ENCODE measurements at regions not wholly inside any gene's neighbourhood (a gene's known extent, or its start where the extent isn't known, plus 50 kb on each side); places are given as distances from the start of the nearest gene placed in this dataset.
"Not testable (repeated sequence)": the region's sequence is repeated elsewhere in the genome, so short reads cannot be mapped to it uniquely, and the experiment has no call there.

DNA sequence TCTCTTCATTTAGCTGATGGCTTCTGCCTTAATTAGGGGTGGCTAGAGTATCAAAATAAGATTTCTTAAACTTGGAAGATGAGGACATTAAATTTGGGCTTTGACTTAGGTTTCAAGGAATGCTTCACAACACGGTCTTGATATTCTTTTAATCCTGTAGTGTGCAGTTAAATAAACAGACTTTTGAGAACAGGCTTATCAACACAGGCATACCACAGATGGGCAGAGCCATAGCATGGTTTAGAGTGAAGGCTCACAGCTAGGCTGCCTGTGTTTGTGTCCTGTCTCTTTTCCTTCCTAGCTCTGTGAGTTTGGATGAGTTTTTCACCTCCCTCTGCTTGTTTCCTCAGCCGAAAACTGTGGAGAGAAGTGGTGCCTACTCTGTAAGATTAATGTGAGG, 102.3 kb upstream of the IPO9 start:
- TF ChIP-seq, protein P1, sequence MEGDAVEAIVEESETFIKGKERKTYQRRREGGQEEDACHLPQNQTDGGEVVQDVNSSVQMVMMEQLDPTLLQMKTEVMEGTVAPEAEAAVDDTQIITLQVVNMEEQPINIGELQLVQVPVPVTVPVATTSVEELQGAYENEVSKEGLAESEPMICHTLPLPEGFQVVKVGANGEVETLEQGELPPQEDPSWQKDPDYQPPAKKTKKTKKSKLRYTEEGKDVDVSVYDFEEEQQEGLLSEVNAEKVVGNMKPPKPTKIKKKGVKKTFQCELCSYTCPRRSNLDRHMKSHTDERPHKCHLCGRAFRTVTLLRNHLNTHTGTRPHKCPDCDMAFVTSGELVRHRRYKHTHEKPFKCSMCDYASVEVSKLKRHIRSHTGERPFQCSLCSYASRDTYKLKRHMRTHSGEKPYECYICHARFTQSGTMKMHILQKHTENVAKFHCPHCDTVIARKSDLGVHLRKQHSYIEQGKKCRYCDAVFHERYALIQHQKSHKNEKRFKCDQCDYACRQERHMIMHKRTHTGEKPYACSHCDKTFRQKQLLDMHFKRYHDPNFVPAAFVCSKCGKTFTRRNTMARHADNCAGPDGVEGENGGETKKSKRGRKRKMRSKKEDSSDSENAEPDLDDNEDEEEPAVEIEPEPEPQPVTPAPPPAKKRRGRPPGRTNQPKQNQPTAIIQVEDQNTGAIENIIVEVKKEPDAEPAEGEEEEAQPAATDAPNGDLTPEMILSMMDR (IDR thresholded peaks at IDR 0.05; ENCODE audit: insufficient read depth, low read length), result no peak
- peak; percentile 46 for DNase-seq (ENCODE audit: low read depth)
- H3K4me3 ChIP-seq (ENCODE audit: low read depth, low read length), result no peak overlapping the region

DNA sequence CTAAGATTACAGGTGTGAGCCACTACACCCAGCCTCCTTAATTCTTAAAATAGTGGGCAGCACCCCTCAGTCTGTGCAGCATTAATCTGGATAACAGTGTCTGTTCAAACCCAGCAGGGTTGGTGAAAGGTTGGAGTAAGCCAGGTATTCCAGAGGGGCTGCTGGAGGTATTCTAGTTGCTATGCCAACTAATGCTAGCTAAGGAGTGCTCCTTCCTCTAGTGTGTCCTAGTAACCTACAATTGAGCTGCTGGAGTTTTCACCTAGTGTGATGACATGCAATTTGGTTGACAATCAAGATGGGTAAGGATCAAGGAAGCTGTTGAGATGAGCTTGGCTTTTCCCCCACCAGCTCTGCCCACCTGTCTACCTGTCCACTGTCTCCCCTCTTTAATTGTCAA, 100.2 kb upstream of the IPO9 start:
- TF ChIP-seq, protein P1 (IDR thresholded peaks at IDR 0.05; ENCODE audit: insufficient read depth, low read length), result no peak
- DNase-seq (ENCODE audit: low read depth), result no peak

GRCh38 chr1:201729973-201730608, 98.9 kb upstream of the IPO9 start:
- no peak for DNase-seq (ENCODE audit: low read depth)
- no peak overlapping the region for H3K4me3 ChIP-seq (ENCODE audit: low read depth, low read length)
- TF ChIP-seq, protein P1 (IDR thresholded peaks at IDR 0.05; ENCODE audit: insufficient read depth, low read length), result no peak

More for the DNA sequence above, 100.2 kb upstream of the IPO9 start:
- H3K4me3 ChIP-seq (ENCODE audit: low read depth, low read length), result no peak overlapping the region

GRCh38 chr1:201730611-201731010, 98.3 kb upstream of the IPO9 start:
- DNase-seq (ENCODE audit: low read depth), result no peak
- TF ChIP-seq, protein P1 (IDR thresholded peaks at IDR 0.05; ENCODE audit: insufficient read depth, low read length), result no peak
- no peak overlapping the region for H3K4me3 ChIP-seq (ENCODE audit: low read depth, low read length)

DNA sequence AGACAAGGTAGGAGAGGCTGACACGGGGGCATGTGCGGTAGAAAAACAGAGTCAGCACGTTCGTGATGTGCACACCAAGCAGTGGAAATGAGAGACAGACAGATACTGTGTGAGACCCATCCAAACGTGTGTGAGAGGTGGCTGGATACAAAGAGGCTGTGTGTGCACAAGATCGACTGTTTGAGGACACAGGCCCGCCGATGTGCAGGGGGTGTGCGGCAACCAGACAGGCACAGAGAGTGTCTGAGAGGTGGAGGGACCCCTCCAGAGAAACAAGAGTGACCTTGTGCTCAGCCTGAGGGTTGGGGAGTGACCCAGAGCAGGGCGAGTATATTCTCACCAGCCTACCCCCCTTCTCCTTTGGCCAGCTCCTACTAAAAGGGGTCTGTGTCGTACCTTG, 97.8 kb upstream of the IPO9 start:
- no peak for DNase-seq (ENCODE audit: low read depth)
- TF ChIP-seq, protein P1 (IDR thresholded peaks at IDR 0.05; ENCODE audit: insufficient read depth, low read length), result no peak
- no peak overlapping the region for H3K4me3 ChIP-seq (ENCODE audit: low read depth, low read length)

GRCh38 chr1:201731592-201731991, 97.4 kb upstream of the IPO9 start:
- no peak overlapping the region for H3K4me3 ChIP-seq (ENCODE audit: low read depth, low read length)
- TF ChIP-seq, protein P1 (IDR thresholded peaks at IDR 0.05; ENCODE audit: insufficient read depth, low read length), result no peak
- DNase-seq (ENCODE audit: low read depth), result no peak

- no peak overlapping the region for H3K4me3 ChIP-seq (ENCODE audit: low read depth, low read length)
- TF ChIP-seq, protein P1 (IDR thresholded peaks at IDR 0.05; ENCODE audit: insufficient read depth, low read length), result no peak
- DNase-seq (ENCODE audit: low read depth), result peak; percentile 75
These were observed 96.6 kb upstream of the IPO9 start for GRCh38 chr1:201732351-201732750.

DNA sequence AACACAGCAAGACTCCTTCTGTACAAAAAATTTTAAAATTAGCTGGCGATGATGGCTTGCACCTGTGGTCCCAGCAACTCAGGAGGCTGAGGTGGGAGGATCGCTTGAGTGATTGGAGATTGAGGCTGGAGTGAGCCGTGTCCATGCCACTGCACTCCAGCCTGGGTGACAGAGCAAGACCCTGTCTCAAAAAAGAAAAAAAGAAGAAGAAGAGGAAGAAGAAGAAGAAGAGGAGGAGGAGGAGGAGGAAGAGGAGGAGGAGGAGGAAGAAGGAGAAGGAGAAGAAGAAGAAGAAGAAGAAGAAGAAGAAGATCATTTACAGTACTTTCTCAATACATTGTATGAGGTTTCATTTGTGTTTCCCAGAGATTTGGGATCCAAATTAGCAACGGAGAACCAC, 94.7 kb upstream of the IPO9 start:
- DNase-seq (ENCODE audit: low read depth); H3K4me3 ChIP-seq (ENCODE audit: low read depth, low read length): not testable (repeated sequence)
